SHP77 (cell line): ENCODE measurements at regions not wholly inside any gene's neighbourhood (a gene's known extent, or its start where the extent isn't known, plus 50 kb on each side); places are given as distances from the start of the nearest gene placed in this dataset.
"Not testable (repeated sequence)": the region's sequence is repeated elsewhere in the genome, so short reads cannot be mapped to it uniquely, and the experiment has no call there.

Source experiments
- DNase-seq, 2 experiments: peaks; one replicate each; lab custom pipeline; 2025; lab: John Stamatoyannopoulos, UW

- not testable (repeated sequence) for DNase-seq
Measured at GRCh38 chr15:85264614-85265190, 115.7 kb upstream of the AKAP13 start.

- not testable (repeated sequence) for DNase-seq
Measured at GRCh38 chr15:85267158-85267857, 113.1 kb upstream of the AKAP13 start.

- no peak for DNase-seq
Measured at GRCh38 chr15:85274315-85275050, 105.9 kb upstream of the AKAP13 start.

DNA sequence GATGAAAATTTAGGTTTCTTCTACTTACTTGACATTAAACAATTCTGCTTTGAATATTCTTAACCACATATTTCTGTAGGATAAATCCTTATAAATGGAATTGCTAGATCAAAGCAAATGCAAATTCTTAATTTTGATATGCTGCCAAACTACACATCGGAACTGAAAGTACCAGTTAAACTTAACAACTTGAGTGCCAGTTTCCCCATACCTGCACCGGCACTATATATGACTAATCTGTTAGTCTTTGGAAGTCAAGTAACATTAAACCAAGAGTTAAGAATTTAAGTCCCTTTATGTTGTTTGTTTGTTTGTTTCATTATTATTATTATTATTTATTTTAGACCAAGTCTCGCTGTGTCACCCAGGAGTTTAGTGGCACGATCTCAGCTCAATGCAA lies 103.9 kb upstream of the AKAP13 start:
- no peak for DNase-seq

DNA sequence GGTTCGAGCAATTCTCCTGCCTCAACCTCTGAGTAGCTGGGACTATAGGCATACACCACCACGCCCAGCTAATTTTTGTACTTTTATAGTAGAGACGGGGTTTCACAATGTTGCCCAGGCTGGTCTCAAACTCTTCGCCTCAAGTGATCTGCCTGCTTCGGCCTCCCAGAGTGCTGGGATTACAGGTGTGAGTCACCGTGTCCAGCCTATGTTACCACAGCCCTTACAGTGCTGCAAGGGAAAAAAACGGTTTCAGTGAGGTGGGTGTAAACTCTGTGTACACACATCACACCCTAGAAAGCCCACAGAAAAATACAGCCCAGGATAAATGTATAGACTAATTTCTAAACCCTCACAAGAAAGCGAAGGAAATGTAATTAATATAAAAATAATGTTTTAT lies 103.5 kb upstream of the AKAP13 start:
- no peak for DNase-seq

GRCh38 chr15:85277847-85278370 lies 102.5 kb upstream of the AKAP13 start:
- no peak for DNase-seq

DNA sequence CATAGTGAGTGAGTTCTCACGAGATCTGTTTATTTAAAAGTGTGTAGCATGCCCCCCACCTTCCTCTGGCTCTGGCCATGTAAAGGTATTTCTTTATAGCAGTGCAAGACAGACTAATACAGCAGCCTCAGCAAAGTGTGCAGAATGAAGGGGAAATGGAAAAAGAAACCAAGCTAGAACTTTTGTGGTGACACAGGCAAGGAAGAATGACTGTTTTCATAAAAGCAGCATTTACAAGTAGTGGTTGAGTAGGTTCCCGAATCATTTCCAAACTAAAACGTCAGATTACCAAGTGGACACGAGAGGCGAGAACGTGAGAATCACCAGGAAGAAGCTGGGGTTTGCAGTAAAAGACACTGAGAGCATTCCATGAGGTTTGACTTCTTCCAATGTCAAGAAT lies 100.2 kb upstream of the AKAP13 start:
- no peak for DNase-seq

DNA sequence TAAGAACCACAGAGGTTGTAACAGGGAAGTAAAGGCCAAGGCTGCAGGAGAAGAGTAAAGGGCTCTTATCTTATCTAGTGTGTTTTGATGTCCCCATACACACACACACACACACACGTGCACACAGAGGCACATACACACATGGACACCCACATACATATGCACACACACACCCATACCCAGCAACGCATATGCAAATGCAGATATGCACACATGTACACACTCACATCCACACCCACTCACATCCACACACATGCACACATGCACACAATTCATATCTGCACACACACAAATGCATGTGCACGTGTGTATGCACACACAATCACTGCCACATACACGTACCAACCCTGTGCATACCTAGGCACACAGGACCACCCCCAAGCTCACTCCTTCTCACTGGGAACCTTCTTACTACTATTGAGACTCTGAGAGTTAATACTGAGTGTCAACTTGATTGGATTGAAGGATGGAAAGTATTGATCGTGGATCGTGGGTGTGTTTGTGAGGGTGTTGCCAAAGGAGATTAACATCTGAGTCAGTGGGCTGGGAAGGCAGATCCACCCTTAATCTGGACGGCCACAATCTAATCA lies 99.0 kb upstream of the AKAP13 start:
- DNase-seq, result no peak

GRCh38 chr15:85282504-85283115 lies 97.8 kb upstream of the AKAP13 start:
- DNase-seq, result no peak

- not testable (repeated sequence) for DNase-seq
Measured at GRCh38 chr15:85283815-85284214, 96.6 kb upstream of the AKAP13 start.

GRCh38 chr15:85284497-85284896 lies 95.9 kb upstream of the AKAP13 start:
- DNase-seq, result no peak

DNA sequence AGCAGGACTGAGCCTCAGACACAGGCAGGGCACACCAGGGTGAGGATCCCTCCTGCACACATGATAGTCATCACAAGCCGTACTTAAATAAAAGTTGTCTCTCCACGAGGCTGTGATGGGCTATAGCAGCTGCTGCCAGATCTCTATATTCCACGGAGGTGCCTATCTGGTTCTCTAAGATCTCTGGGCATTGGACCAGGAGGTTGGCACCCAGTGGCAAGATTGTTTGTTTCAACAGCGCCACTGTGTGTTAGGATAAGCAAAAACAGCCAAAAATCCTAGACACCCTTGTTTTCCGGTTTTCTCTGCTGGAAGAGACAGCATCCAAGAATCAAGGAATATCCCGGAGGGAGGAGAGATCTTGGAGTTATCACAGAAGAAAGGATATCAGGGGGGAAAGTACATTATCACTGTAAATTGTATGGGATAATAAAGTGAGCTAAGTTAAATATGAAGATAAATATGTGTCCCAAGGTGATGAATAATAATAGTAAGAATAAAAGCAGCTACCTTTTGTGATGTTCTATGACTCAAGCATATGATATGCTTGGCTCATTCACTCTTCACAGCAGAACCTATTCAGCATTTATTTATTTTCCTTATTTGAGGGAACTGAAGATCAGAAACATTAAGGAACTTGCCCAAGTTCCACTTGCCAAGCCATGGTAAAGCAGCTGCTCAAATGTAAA lies 90.6 kb upstream of the AKAP13 start:
- peak; percentile 48 to 63 for DNase-seq

DNA sequence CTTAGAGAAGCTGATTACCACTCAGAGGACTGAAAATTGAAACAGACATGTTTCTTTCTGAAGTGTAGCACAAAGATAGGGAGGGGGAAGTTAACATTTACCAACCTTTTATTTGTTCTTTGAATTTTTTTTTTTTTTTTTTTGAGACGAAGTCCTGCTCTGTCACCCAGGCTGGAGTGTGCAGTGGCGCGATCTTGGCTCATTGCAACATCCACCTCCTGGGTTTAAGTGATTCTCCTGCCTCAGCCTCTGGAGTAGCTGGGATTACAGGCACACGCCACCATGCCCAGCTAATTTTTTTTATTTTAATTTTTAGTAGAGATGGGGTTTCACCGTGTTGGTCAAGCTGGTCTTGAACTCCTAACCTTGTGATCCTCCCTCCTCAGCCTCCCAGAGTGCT lies 87.8 kb upstream of the AKAP13 start:
- DNase-seq, result not testable (repeated sequence)

DNA sequence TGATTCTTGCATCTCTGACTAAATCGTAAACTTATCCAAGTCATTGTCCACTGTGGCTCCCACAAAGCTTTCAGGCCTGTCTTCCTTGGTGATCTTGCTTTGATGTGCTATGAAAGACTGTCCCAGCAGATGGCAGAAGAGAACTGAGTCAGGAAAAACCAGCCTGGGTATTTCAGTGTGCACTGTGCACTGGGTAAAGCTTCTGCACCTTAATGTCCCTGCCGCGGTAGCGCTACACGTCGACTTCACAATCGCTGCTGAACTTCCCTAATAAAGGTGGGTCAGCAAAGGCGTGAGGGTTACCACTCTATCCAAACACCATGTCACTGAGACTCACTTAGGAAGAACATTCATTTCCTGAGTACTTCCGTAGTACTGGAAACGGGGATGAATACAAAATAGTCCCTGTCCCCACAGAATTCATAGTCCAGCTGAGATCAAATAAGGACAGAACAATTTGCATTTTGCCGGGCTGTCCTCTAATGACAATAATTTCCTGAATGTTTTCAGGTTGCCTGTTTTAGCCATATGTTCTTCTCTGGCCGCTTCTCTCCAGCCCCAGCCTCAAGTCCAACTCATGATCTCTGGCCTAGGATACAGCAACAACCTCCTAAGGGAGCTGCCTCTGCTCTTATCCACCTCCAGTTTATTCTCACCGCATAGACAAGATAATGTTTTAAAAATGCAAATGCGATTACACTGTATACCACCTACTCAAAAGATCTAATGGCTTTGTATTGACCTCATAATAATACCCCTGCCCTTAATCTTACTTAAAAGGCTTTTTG lies 83.6 kb upstream of the AKAP13 start:
- peak; percentile 75 to 81 for DNase-seq

- no peak for DNase-seq
Measured at GRCh38 chr15:85297537-85297936, 82.9 kb upstream of the AKAP13 start.

DNA sequence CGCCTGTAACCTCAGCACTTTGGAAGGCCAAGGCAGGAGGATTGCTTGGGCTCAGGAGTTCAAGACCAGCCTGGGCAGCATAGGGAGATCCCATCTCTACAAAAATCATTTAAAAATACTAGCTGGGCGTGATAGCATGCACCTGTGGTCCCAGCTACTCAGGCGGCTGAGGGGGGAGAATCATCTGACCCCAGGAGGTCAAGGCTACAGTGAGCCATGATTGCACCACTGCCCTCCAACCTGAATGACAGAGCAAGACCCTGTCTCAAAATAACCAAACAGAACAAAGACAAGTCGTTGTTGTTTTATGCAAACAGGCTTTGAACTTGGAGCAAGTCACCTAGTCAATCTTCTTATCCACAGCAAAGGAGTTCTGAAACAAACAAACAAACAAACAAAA lies 82.0 kb upstream of the AKAP13 start:
- DNase-seq, result no peak

DNA sequence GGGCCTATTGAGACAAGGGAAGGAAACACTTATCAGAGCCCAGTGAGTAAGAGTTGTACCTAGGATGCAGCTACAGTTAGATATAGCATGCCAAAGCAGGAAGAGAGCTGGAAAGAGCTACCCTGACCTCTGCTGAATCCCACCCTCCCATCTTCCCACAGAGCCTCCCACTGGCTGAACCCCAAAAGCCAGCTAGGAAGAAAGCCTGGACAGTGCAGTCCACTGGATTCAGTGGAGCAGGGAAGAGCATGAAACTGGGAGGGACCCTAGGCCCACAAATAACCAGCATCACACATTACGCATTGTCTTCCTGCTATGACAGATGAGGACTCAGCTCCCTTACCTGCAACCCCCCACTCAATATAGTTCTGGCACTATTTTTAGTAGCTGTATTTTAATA lies 81.5 kb upstream of the AKAP13 start:
- DNase-seq, result no peak

DNA sequence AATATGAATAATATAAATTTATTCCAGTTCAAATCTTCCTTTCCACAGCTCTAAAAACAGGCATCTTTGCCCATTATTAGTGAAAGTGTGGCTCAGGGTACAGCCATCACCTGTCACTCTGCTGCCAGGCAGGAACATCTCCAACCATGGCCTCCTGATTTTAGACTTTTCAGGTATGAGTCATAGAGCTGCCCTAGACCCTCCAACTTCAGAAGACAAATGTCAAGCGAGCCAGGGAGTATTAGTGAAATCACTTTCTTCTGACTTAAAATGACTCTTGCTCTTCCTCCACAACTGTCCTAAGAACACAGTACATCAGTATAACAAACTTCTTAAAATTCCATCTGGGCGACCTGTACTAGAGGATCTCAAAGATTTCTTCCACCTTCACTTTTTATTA lies 78.1 kb upstream of the AKAP13 start:
- DNase-seq, result no peak

DNA sequence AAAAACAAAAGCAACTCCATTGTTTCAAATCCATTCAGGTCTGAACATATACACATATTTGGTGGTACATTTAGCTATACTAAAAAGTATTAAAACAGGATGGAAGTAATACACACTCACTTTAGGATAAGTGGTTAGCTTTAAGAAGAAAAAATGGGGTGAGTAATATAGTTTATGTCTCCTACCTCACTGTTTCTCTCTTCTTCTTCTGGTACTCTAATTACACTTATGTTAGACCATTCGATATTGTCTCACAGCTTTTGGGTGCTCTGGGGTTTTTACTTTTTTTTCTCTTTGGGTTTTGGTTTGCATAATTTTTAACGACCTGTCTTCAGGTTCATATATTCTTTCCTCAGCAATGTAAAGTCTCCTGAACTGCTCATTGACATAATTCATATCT lies 75.4 kb upstream of the AKAP13 start:
- no peak for DNase-seq

- peak; percentile 12 to 33 for DNase-seq
Measured at GRCh38 chr15:85306946-85307686, 73.3 kb upstream of the AKAP13 start.
